C4-2B (cell line): ENCODE measurements at regions not wholly inside any gene's neighbourhood (a gene's known extent, or its start where the extent isn't known, plus 50 kb on each side); places are given as distances from the start of the nearest gene placed in this dataset.

Source experiments
- ZFX ChIP-seq: fragments of 450-650 bp; IDR thresholded peaks from 2 replicates; pipeline ENCODE4 v1.6.1; 2017
- TF ChIP-seq, protein P1 (sequence below): fragments of 450-650 bp; conservative IDR thresholded peaks from 2 replicates; pipeline ENCODE4 v1.5.1; 2017; ENCODE audit warnings: mild to moderate bottlenecking

DNA sequence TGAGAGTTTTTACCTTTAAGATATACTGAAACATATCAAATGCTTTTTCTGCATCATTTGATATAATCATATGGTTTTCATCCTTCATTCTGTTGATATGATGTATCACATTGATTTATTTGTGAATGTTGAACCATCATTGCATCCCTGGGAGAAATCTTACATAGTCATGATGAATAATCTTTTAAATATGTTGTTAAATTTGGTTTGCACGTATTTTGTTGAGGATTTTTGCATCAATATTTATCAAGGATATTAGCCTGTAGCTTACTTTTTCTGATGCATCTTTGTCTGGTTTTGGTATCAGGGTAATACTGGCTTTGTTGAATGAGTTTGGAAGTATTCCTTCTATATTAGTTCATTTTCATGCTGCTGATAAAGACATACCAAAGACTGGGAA lies 541.4 kb downstream of the TLL1 start:
- TF ChIP-seq ZFX = no peak
- TF ChIP-seq, protein P1, sequence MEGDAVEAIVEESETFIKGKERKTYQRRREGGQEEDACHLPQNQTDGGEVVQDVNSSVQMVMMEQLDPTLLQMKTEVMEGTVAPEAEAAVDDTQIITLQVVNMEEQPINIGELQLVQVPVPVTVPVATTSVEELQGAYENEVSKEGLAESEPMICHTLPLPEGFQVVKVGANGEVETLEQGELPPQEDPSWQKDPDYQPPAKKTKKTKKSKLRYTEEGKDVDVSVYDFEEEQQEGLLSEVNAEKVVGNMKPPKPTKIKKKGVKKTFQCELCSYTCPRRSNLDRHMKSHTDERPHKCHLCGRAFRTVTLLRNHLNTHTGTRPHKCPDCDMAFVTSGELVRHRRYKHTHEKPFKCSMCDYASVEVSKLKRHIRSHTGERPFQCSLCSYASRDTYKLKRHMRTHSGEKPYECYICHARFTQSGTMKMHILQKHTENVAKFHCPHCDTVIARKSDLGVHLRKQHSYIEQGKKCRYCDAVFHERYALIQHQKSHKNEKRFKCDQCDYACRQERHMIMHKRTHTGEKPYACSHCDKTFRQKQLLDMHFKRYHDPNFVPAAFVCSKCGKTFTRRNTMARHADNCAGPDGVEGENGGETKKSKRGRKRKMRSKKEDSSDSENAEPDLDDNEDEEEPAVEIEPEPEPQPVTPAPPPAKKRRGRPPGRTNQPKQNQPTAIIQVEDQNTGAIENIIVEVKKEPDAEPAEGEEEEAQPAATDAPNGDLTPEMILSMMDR = no peak
